ENCODE measurements at regions not wholly inside any gene's neighbourhood (a gene's known extent, or its start where the extent isn't known, plus 50 kb on each side); places are given as distances from the start of the nearest gene placed in this dataset.

DNA sequence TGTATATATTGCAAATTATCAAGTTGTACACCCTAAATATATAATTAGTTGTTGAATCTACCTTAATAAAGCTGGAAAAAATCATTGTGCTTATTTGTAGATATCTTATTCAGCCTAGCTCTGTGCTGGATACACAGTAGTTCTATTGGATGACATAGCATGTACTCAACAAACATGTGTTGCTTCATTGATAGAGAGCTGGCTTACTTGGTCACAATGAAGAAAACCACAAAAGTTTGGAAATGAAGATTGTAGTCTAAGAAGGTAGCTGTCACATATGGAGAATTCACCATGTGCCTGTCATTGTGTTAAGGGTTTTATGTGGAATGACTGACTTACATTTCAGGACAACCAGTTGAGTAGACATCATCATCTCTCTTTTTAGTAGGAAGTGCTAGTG lies 278.9 kb downstream of the LMO7 start:
- Mint-ChIP-seq H3K36me3 (ENCODE audit: low read depth) (no peaks in the 10 kb centered on the region), H3K4me1 (ENCODE audit: low read depth) (no peaks in the 10 kb centered on the region), H3K4me3 (no peak overlapping the region), H3K27ac (no peak overlapping the region), H3K9me3 (no peaks in the 10 kb centered on the region), H3K27me3 (ENCODE audit: low read depth) (no peaks in the 10 kb centered on the region)
- DNase-seq, result no peak
- CTCF ChIA-PET, result interaction anchor here (0.7 kb wide), 1 partner anchor 219 kb away, joined by 3 read pairs; no protein-coding TSS in a partner anchor
- intact Hi-C loops (cut with micrococcal nuclease), result no loop called here

DNA sequence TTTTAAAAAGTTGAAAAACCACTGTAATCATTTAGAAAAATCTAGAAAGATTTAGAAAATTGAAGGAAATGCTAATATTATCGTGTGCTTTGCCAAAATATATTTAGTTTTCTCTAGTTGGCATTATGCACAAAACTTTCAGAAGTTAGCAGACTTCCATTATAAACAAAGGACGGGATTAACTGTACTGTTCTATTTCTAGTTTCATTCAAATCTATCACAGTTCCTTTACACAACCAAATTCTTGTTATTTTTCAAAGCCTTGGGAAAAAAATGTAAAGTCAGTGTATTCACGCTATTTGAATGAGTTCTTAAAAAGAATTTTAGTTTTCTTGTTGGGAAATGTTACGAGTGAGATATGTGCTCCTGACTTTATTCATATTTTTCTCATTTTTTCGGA lies 277.8 kb downstream of the LMO7 start:
- no peaks in the 10 kb centered on the region for H3K9me3 Mint-ChIP-seq

DNA sequence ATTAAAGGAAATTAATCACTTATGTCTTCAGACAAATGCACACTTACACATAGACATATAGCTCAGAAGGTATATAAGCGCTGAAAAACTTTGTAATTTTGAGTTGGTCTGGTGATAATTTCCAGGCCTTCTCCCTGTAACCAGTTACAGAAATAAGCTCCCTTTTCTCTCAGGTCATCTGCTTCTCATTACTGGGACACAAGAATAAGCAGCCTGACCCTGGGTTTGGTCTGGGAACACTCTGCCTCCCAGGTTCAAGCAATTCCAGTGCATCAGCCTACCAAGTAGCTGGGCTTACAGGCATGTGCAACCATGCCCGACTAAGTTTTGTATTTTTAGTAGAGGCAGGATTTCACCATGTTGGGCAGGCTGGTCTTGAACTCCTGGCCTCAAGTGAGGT lies 274.5 kb downstream of the LMO7 start:
- Mint-ChIP-seq H3K9me3 (no peaks in the 10 kb centered on the region), H3K36me3 (ENCODE audit: low read depth) (no peaks in the 10 kb centered on the region), H3K27me3 (ENCODE audit: low read depth) (peaks cover 3% of the 10 kb centered on the region), H3K4me1 (ENCODE audit: low read depth) (no peaks in the 10 kb centered on the region), H3K27ac (no peak overlapping the region), H3K4me3 (no peak overlapping the region)
- intact Hi-C loops (cut with micrococcal nuclease), result no loop called here
- no peak for DNase-seq
- CTCF ChIA-PET, result interaction anchor here (1.0 to 2.0 kb wide), 2 partner anchors 9 to 215 kb away, joined by 3 to 5 read pairs; no protein-coding TSS in a partner anchor

More for the DNA sequence above, 277.8 kb downstream of the LMO7 start:
- no peaks in the 10 kb centered on the region for H3K36me3 Mint-ChIP-seq (ENCODE audit: low read depth)
- no peaks in the 10 kb centered on the region for H3K4me1 Mint-ChIP-seq (ENCODE audit: low read depth)
- DNase-seq, result no peak
- no peaks in the 10 kb centered on the region for H3K27me3 Mint-ChIP-seq (ENCODE audit: low read depth)
- intact Hi-C loops (cut with micrococcal nuclease), result no loop called here
- CTCF ChIA-PET, result no interaction called here
- H3K27ac Mint-ChIP-seq, result no peak overlapping the region
- H3K4me3 Mint-ChIP-seq, result no peak overlapping the region
